Spleen (tissue), 7 donors: ENCODE measurements at regions not wholly inside any gene's neighbourhood (a gene's known extent, or its start where the extent isn't known, plus 50 kb on each side); places are given as distances from the start of the nearest gene placed in this dataset.

Experiments
- POLR2A ChIP-seq, 3 donors: fragments of 450-650 bp; IDR thresholded peaks; one replicate each; pipeline ENCODE4 v1.5.1; 2017; ENCODE audit warnings: antibody characterized with exemption in 3 of 3, mild to moderate bottlenecking in 1 of 3
- TF ChIP-seq, protein P1 (sequence below), 11 experiments: fragments of 200-600 bp in 7 of 11; fragments of 450-650 bp in 4 of 11; sonication (generic) in 4 of 11; IDR thresholded peaks in 8 of 11; conservative IDR thresholded peaks in 3 of 11; 1 replicate in 7 of 11; 2 replicates in 4 of 11; pipeline versions ENCODE4 v1.4.0 to v1.8.0; 2016 to 2021; ENCODE audit warnings: antibody characterized with exemption in 11 of 11, inconsistent platforms in 4 of 11, mild to moderate bottlenecking in 1 of 11
- donor health status: DM: no; HTN: no; CAD: no; lungs with moderate emphysema.
- donor health status: DM: no; HTN: no; CAD: no.
- donor health status: DM: no; HTN: no; CAD: no.

GRCh38 chr22:22342697-22343580, 98.4 kb downstream of the VPREB1 start:
- TF ChIP-seq, protein P1, sequence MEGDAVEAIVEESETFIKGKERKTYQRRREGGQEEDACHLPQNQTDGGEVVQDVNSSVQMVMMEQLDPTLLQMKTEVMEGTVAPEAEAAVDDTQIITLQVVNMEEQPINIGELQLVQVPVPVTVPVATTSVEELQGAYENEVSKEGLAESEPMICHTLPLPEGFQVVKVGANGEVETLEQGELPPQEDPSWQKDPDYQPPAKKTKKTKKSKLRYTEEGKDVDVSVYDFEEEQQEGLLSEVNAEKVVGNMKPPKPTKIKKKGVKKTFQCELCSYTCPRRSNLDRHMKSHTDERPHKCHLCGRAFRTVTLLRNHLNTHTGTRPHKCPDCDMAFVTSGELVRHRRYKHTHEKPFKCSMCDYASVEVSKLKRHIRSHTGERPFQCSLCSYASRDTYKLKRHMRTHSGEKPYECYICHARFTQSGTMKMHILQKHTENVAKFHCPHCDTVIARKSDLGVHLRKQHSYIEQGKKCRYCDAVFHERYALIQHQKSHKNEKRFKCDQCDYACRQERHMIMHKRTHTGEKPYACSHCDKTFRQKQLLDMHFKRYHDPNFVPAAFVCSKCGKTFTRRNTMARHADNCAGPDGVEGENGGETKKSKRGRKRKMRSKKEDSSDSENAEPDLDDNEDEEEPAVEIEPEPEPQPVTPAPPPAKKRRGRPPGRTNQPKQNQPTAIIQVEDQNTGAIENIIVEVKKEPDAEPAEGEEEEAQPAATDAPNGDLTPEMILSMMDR (IDR thresholded peaks at IDR 0.05 in 8 of 11, conservative IDR thresholded peaks at IDR 0.05 in 3 of 11) = peak; percentile 29 to 91 (median 81)
- TF ChIP-seq POLR2A (IDR thresholded peaks at IDR 0.05) = no peak
